Ishikawa (cell line): ENCODE measurements at regions not wholly inside any gene's neighbourhood (a gene's known extent, or its start where the extent isn't known, plus 50 kb on each side); places are given as distances from the start of the nearest gene placed in this dataset.

Source experiments
- CEBPB ChIP-seq: IDR thresholded peaks from 2 replicates; pipeline ENCODE4 v1.6.1; 2012
- CREB1 ChIP-seq: IDR thresholded peaks from 2 replicates; pipeline ENCODE4 v1.6.1; 2012; ENCODE audit warnings: low read depth
- EGR1 ChIP-seq: IDR thresholded peaks from 2 replicates; pipeline ENCODE4 v1.6.1; 2012
- EP300 ChIP-seq: IDR thresholded peaks from 2 replicates; pipeline ENCODE4 v1.6.1; 2012; ENCODE audit warnings: borderline replicate concordance
- FOXM1 ChIP-seq: IDR thresholded peaks from 2 replicates; pipeline ENCODE4 v1.6.1; 2012; ENCODE audit warnings: low read depth, borderline replicate concordance
- NFIC ChIP-seq: IDR thresholded peaks from 2 replicates; pipeline ENCODE4 v1.6.1; 2012
- RAD21 ChIP-seq: IDR thresholded peaks from 2 replicates; pipeline ENCODE4 v1.6.1; 2012; ENCODE audit warnings: low read depth
- REST ChIP-seq: IDR thresholded peaks from 2 replicates; pipeline ENCODE4 v1.6.1; 2012; ENCODE audit warnings: low read depth, mild to moderate bottlenecking
- TAF1 ChIP-seq: IDR thresholded peaks from 2 replicates; pipeline ENCODE4 v1.6.1; 2012; ENCODE audit warnings: low read depth, mild to moderate bottlenecking
- TCF12 ChIP-seq: IDR thresholded peaks from 2 replicates; pipeline ENCODE4 v1.6.1; 2012; ENCODE audit warnings: low read depth
- TEAD4 ChIP-seq: IDR thresholded peaks from 2 replicates; pipeline ENCODE4 v1.6.1; 2012
- YY1 ChIP-seq: IDR thresholded peaks from 2 replicates; pipeline ENCODE4 v1.6.1; 2012; ENCODE audit warnings: low read depth
- ZBTB7A ChIP-seq: IDR thresholded peaks from 2 replicates; pipeline ENCODE4 v1.6.1; 2012; ENCODE audit warnings: low read depth
- TF ChIP-seq, protein P1 (sequence below): IDR thresholded peaks from 2 replicates; pipeline ENCODE4 v1.6.1; 2012
- TF ChIP-seq, protein P2 (sequence below): IDR thresholded peaks from 2 replicates; pipeline ENCODE4 v1.6.1; 2012

- TF ChIP-seq FOXM1, result no peak
- TF ChIP-seq EGR1, result no peak
- TF ChIP-seq, protein P1, sequence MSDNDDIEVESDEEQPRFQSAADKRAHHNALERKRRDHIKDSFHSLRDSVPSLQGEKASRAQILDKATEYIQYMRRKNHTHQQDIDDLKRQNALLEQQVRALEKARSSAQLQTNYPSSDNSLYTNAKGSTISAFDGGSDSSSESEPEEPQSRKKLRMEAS, result no peak
- TF ChIP-seq RAD21, result no peak
- no peak for TF ChIP-seq CEBPB
- TF ChIP-seq ZBTB7A, result no peak
- TF ChIP-seq, protein P2, sequence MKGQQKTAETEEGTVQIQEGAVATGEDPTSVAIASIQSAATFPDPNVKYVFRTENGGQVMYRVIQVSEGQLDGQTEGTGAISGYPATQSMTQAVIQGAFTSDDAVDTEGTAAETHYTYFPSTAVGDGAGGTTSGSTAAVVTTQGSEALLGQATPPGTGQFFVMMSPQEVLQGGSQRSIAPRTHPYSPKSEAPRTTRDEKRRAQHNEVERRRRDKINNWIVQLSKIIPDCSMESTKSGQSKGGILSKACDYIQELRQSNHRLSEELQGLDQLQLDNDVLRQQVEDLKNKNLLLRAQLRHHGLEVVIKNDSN, result no peak
- no peak for TF ChIP-seq TAF1
These were observed 500.7 kb downstream of the ZNF674 start for GRCh38 chrX:46044486-46044885.

GRCh38 chrX:46040001-46040400 lies 505.2 kb downstream of the ZNF674 start:
- TF ChIP-seq FOXM1, result no peak
- TF ChIP-seq REST, result no peak
- TF ChIP-seq, protein P2, result no peak
- TF ChIP-seq CREB1, result no peak
- no peak for TF ChIP-seq ZBTB7A
- no peak for TF ChIP-seq EP300
- TF ChIP-seq RAD21, result no peak
- TF ChIP-seq YY1, result no peak
- TF ChIP-seq TEAD4, result no peak
- TF ChIP-seq, protein P1, result no peak
- TF ChIP-seq CEBPB, result no peak
- no peak for TF ChIP-seq TAF1
- no peak for TF ChIP-seq NFIC
- no peak for TF ChIP-seq EGR1

DNA sequence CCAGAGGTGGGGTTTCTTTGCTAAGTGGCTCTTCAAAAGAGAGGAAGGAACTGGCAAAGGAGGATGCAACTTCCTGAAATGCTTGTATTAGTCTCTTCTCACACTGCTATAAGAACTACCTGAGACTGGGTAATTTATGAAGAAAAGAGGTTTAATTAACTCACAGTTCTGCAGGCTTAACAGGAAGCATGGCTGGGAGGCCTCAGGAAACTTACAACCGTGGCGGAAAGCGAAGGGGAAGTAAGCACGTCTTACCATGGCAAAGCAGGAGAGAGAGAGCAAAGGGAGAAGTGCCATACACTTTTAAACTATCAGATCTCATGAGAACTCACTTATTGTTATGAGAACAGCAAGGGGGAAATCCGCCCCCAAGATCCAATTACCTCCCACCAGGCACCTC lies 505.7 kb downstream of the ZNF674 start:
- TF ChIP-seq CEBPB, result no peak
- no peak for TF ChIP-seq FOXM1

DNA sequence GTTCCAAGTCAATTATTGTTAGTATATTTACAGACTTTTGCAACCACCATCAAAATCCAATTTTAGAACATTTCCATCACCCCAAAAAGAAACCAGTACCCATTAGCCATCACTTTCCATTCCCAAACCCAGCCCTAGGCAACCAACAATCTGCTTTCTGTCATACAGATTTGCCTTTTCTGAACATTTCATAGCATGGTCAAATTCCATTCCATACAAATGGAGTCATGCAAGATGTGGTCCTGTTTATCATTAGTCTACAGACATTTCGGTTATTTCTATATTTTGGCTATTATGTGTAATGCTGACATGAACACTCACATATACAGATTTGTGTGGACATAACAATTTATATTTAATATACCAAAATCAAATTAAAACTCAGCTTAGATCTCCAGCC lies 508.7 kb downstream of the ZNF674 start:
- TF ChIP-seq, protein P1, result no peak
- TF ChIP-seq TCF12, result no peak
- TF ChIP-seq NFIC, result no peak
- no peak for TF ChIP-seq TAF1
- no peak for TF ChIP-seq REST
- TF ChIP-seq CREB1, result no peak
- no peak for TF ChIP-seq ZBTB7A
- TF ChIP-seq FOXM1, result no peak
- TF ChIP-seq, protein P2, result no peak
- TF ChIP-seq TEAD4, result no peak
- no peak for TF ChIP-seq EP300

DNA sequence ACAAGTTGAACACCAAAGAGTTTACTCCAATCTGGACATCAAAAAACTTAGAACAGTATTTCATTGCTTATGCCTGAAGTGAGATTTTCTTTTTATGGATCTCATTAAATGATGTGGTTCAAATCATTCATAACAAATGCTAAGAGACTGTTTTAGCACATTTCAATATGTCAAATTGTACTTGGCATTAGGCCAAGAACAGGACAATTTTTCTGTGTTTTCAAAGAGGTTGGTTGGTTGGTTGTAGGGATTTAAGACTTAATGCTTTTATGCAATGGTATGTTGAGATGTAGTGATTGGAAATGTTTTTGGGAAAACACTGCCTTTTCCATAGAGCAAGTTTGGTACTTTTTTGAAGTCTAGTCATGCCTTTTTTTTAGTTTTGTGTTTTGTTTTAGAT lies 510.4 kb downstream of the ZNF674 start:
- TF ChIP-seq NFIC, result 0 out of 2 replicates have a peak, but pooled peaks have one; percentile 8
- TF ChIP-seq, protein P2, result no peak

DNA sequence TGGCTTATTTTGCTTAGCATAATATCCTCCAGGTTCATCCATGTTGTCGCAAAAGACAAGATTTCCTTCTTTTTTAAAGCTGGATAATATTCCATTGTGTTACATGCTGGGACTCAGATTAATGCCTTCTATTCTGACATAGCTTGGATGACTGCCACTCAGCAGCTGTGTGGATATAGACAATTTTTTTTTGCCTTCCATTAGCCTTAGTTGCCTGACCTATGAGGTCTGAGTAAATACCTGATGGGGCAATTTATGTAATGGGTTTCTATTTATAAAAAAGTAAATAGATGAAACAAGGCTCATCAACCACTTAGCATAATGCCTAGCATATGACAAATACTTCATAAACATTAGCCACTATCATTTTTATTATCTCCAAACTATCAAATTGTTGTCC lies 515.4 kb downstream of the ZNF674 start:
- TF ChIP-seq EP300, result no peak
- TF ChIP-seq, protein P2, result no peak
- TF ChIP-seq FOXM1, result no peak
- TF ChIP-seq NFIC, result no peak
- no peak for TF ChIP-seq CEBPB
- no peak for TF ChIP-seq TEAD4
- no peak for TF ChIP-seq RAD21
- no peak for TF ChIP-seq ZBTB7A
- TF ChIP-seq CREB1, result no peak
- no peak for TF ChIP-seq YY1
- TF ChIP-seq, protein P1, result no peak
- no peak for TF ChIP-seq EGR1
- TF ChIP-seq TCF12, result no peak
- TF ChIP-seq REST, result no peak
- no peak for TF ChIP-seq TAF1
